H1 (cell line): ENCODE measurements at regions not wholly inside any gene's neighbourhood (a gene's known extent, or its start where the extent isn't known, plus 50 kb on each side); places are given as distances from the start of the nearest gene placed in this dataset.

Source experiments
- CTCF ChIA-PET: fragments of 300-600 bp; sonication (Branson Sonifier 250); formaldehyde crosslinking; loops from one replicate; lab custom pipeline; 2021; ENCODE audit not compliant: partially characterized antibody; lab: Charles Lee
- POLR2A ChIA-PET: fragments of 300-600 bp; sonication (Branson Sonifier 250); formaldehyde crosslinking; loops from one replicate; lab custom pipeline; 2021; ENCODE audit warnings: inconsistent platforms; ENCODE audit not compliant: partially characterized antibody; lab: Charles Lee
- DNase-seq, 2 experiments: peaks; one replicate each; pipeline versions ENCODE4 v3.0.0 to v3.0.0-alpha.2; 2010 to 2022; ENCODE audit warnings: low spot score in 2 of 2, low read depth in 1 of 2, mixed read lengths in 1 of 2
- FAIRE-seq: peaks from 2 replicates; lab custom pipeline; 2011; peaks lifted over from hg19 to GRCh38; lab: Jason Lieb, UNC
- H2AFZ ChIP-seq: 2 replicates; pipeline ENCODE4 v1.8.1; 2012; ENCODE audit warnings: low read length, inconsistent platforms
- H2AK5ac ChIP-seq: 2 replicates; pipeline ENCODE4 v1.6.1; 2013; ENCODE audit warnings: low read depth, low read length
- H2BK120ac ChIP-seq: replicated peaks from 2 replicates; pipeline ENCODE3; 2013; ENCODE audit warnings: low read depth, low read length, inconsistent platforms
- H2BK12ac ChIP-seq: 2 replicates; pipeline ENCODE4 v1.6.1; 2013; ENCODE audit warnings: low read depth, low read length
- H2BK15ac ChIP-seq: 2 replicates; pipeline ENCODE4 v1.6.1; 2013; ENCODE audit warnings: low read length
- H2BK20ac ChIP-seq: 2 replicates; pipeline ENCODE4 v1.6.1; 2013; ENCODE audit warnings: low read length
- H2BK5ac ChIP-seq: 2 replicates; pipeline ENCODE4 v1.6.1; 2013; ENCODE audit warnings: low read depth, low read length
- H3K14ac ChIP-seq: 2 replicates; pipeline ENCODE4 v1.6.1; 2013; ENCODE audit warnings: inconsistent platforms; ENCODE audit not compliant: insufficient read length
- H3K18ac ChIP-seq: 2 replicates; pipeline ENCODE4 v1.6.1; 2013; ENCODE audit warnings: low read length; ENCODE audit errors: extremely low read depth
- H3K23ac ChIP-seq: 2 replicates; pipeline ENCODE4 v1.6.1; 2013; ENCODE audit warnings: inconsistent platforms; ENCODE audit not compliant: insufficient read length
- H3K23me2 ChIP-seq: 2 replicates; pipeline ENCODE4 v1.6.1; 2013; ENCODE audit warnings: low read depth, low read length
- H3K27ac ChIP-seq: 2 replicates; pipeline ENCODE4 v1.6.1; 2011; ENCODE audit warnings: low read depth, low read length, inconsistent platforms
- H3K27me3 ChIP-seq, 4 experiments: replicated peaks in 1 of 4; 1 replicate in 1 of 4; 2 replicates in 3 of 4; pipeline versions ENCODE4 v1.6.1 to v1.8.1; 2011 to 2013; ENCODE audit warnings: low read length in 3 of 4, mild to moderate bottlenecking in 3 of 4, inconsistent platforms in 2 of 4, mixed read lengths in 2 of 4, moderate library complexity in 1 of 4; ENCODE audit not compliant: control insufficient read depth in 3 of 4, insufficient read depth in 3 of 4; ENCODE audit errors: extremely low read depth in 1 of 4
- H3K36me3 ChIP-seq, 4 experiments: 2 replicates each; pipeline versions ENCODE4 v1.6.1 to v1.8.1; 2011 to 2013; ENCODE audit warnings: mild to moderate bottlenecking in 4 of 4, low read length in 3 of 4, moderate library complexity in 2 of 4, control low read depth in 1 of 4, inconsistent platforms in 1 of 4; ENCODE audit not compliant: insufficient read depth in 4 of 4, control insufficient read depth in 2 of 4
- H3K4ac ChIP-seq: replicated peaks from 2 replicates; pipeline ENCODE3; 2013; ENCODE audit warnings: low read length, low read depth, mixed read lengths, inconsistent platforms; ENCODE audit not compliant: insufficient read length
- H3K4me1 ChIP-seq, 4 experiments: replicated peaks in 1 of 4; 1 replicate in 1 of 4; 2 replicates in 3 of 4; pipeline versions ENCODE4 v1.6.1 to v1.8.1; 2011 to 2013; ENCODE audit warnings: low read length in 3 of 4, inconsistent platforms in 2 of 4, mixed read lengths in 1 of 4; ENCODE audit not compliant: insufficient read depth in 4 of 4, control insufficient read depth in 3 of 4
- H3K4me2 ChIP-seq, 2 experiments: 2 replicates each; pipeline versions ENCODE4 v1.6.1 to v1.8.1; 2011 to 2013; ENCODE audit warnings: low read depth in 2 of 2, low read length in 2 of 2, control low read depth in 1 of 2, inconsistent platforms in 1 of 2, mild to moderate bottlenecking in 1 of 2; ENCODE audit not compliant: insufficient read depth in 1 of 2
- H3K4me3 ChIP-seq, 4 experiments: fragments of 200-600, 300-600 bp in 1 of 4; sonication (generic), shearing (Covaris generic), sonication (Bioruptor Twin) in 1 of 4; 2 replicates each; pipeline versions ENCODE4 v1.5.1 to v1.8.1; 2011 to 2016; ENCODE audit warnings: low read length in 4 of 4, low read depth in 3 of 4, control low read depth in 2 of 4, inconsistent platforms in 2 of 4, mild to moderate bottlenecking in 2 of 4, mixed read lengths in 1 of 4, moderate library complexity in 1 of 4; ENCODE audit not compliant: insufficient read depth in 2 of 4; ENCODE audit errors: extremely low read depth in 1 of 4
- H3K56ac ChIP-seq: replicated peaks from 2 replicates; pipeline ENCODE3; 2013; ENCODE audit warnings: low read depth, mild to moderate bottlenecking, mixed read lengths, low read length, inconsistent platforms; ENCODE audit not compliant: insufficient read length
- H3K79me1 ChIP-seq: 2 replicates; pipeline ENCODE4 v1.6.1; 2013; ENCODE audit warnings: low read depth, low read length, control low read depth
- H3K79me2 ChIP-seq, 2 experiments: 2 replicates each; pipeline versions ENCODE4 v1.6.1 to v1.8.1; 2012 to 2013; ENCODE audit warnings: low read length in 2 of 2, mild to moderate bottlenecking in 2 of 2, inconsistent platforms in 1 of 2; ENCODE audit not compliant: insufficient read depth in 2 of 2, control insufficient read depth in 1 of 2
- H3K9ac ChIP-seq, 4 experiments: replicated peaks in 1 of 4; 1 replicate in 1 of 4; 2 replicates in 3 of 4; pipeline versions ENCODE4 v1.6.1 to v1.8.1; 2011 to 2013; ENCODE audit warnings: low read depth in 3 of 4, low read length in 3 of 4, control low read depth in 2 of 4, mild to moderate bottlenecking in 2 of 4, moderate library complexity in 2 of 4, inconsistent platforms in 1 of 4; ENCODE audit errors: extremely low read depth in 1 of 4
- H3K9me3 ChIP-seq, 2 experiments: 2 replicates each; pipeline versions ENCODE4 v1.6.1 to v1.8.1; 2012 to 2013; ENCODE audit warnings: mild to moderate bottlenecking in 2 of 2, moderate library complexity in 2 of 2, control low read depth in 1 of 2, inconsistent platforms in 1 of 2, low read depth in 1 of 2, low read length in 1 of 2, mixed read lengths in 1 of 2; ENCODE audit not compliant: insufficient read depth in 2 of 2
- H4K20me1 ChIP-seq, 2 experiments: replicated peaks in 1 of 2; 2 replicates each; pipeline versions ENCODE3 to v1.8.1; 2011 to 2013; ENCODE audit warnings: inconsistent platforms in 2 of 2, low read length in 2 of 2, mild to moderate bottlenecking in 1 of 2; ENCODE audit not compliant: insufficient read depth in 2 of 2, control insufficient read depth in 1 of 2
- H4K5ac ChIP-seq: 2 replicates; pipeline ENCODE4 v1.6.1; 2013; ENCODE audit warnings: low read length, low read depth, mixed read lengths, inconsistent platforms; ENCODE audit not compliant: insufficient read length
- H4K8ac ChIP-seq: 2 replicates; pipeline ENCODE4 v1.8.0; 2013; ENCODE audit warnings: mild to moderate bottlenecking, moderate library complexity, low read length, inconsistent platforms; ENCODE audit not compliant: insufficient read depth; ENCODE audit errors: extremely low read depth
- H4K91ac ChIP-seq: replicated peaks from 2 replicates; pipeline ENCODE3; 2013; ENCODE audit warnings: low read length, mixed read lengths, inconsistent platforms; ENCODE audit not compliant: insufficient read length
- ASH2L ChIP-seq: fragments of 200-600, 300-600 bp; sonication (generic); IDR thresholded peaks from one replicate; pipeline ENCODE4 v1.7.1; 2017; ENCODE audit warnings: low read length
- BACH1 ChIP-seq: IDR thresholded peaks from 2 replicates; pipeline ENCODE4 v1.6.1; 2012; ENCODE audit warnings: low read length, improper control_type of control experiment
- CBX8 ChIP-seq: fragments of 300-800, 300-1000 bp; sonication (generic); IDR thresholded peaks from 2 replicates; pipeline ENCODE4 v1.7.1; 2016; ENCODE audit warnings: low read depth, low read length, borderline replicate concordance
- EP300 ChIP-seq, 2 experiments: IDR thresholded peaks; 1 replicate in 1 of 2; 2 replicates in 1 of 2; pipeline ENCODE4 v1.6.1; 2011 to 2012; ENCODE audit warnings: low read depth in 2 of 2, low read length in 2 of 2, mild to moderate bottlenecking in 2 of 2, borderline replicate concordance in 1 of 2, inconsistent platforms in 1 of 2, moderate library complexity in 1 of 2
- FOSL1 ChIP-seq: IDR thresholded peaks from 2 replicates; pipeline ENCODE4 v1.6.1; 2011; ENCODE audit warnings: mild to moderate bottlenecking, low read depth, low read length, moderate library complexity; ENCODE audit not compliant: insufficient read depth
- GABPA ChIP-seq: IDR thresholded peaks from 2 replicates; pipeline ENCODE4 v1.6.1; 2011; ENCODE audit warnings: mild to moderate bottlenecking, low read length, moderate library complexity, borderline replicate concordance; ENCODE audit not compliant: insufficient read depth
- JUN ChIP-seq: IDR thresholded peaks from 2 replicates; pipeline ENCODE4 v1.6.1; 2011; ENCODE audit warnings: low read depth, mild to moderate bottlenecking, improper control_type of control experiment, low read length
- KDM4A ChIP-seq: IDR thresholded peaks from one replicate; pipeline ENCODE4 v1.7.1; 2012; ENCODE audit warnings: low read depth, mild to moderate bottlenecking, moderate library complexity, low read length, inconsistent platforms; ENCODE audit not compliant: severe bottlenecking
- POLR2AphosphoS5 ChIP-seq: IDR thresholded peaks from 2 replicates; pipeline ENCODE4 v1.6.1; 2011; ENCODE audit warnings: low read depth, low read length
- SIN3A ChIP-seq, 2 experiments: IDR thresholded peaks in 1 of 2; conservative IDR thresholded peaks in 1 of 2; 2 replicates each; pipeline ENCODE4 v1.6.1; 2011 to 2012; ENCODE audit warnings: low read length in 2 of 2, improper control_type of control experiment in 1 of 2, low read depth in 1 of 2, mild to moderate bottlenecking in 1 of 2
- SIX5 ChIP-seq: IDR thresholded peaks from 2 replicates; pipeline ENCODE4 v1.6.1; 2011; ENCODE audit warnings: mild to moderate bottlenecking, low read depth, low read length
- SP4 ChIP-seq: IDR thresholded peaks from 2 replicates; pipeline ENCODE4 v1.6.1; 2012; ENCODE audit warnings: low read length, inconsistent platforms
- TCF12 ChIP-seq: IDR thresholded peaks from 2 replicates; pipeline ENCODE4 v1.6.1; 2011; ENCODE audit warnings: low read depth, mild to moderate bottlenecking, low read length
- WGBS, 2 experiments: shearing (Covaris generic) in 1 of 2; methylation state at CpG; one replicate each; pipeline versions ENCODE4 v1.1.6 to v1.1.7; 2013 to 2015; ENCODE audit warnings: low lambda C conversion rate in 2 of 2, mixed read lengths in 2 of 2, inconsistent platforms in 1 of 2, low coverage in 1 of 2, missing lambda C conversion rate in 1 of 2; ENCODE audit not compliant: insufficient replicate concordance in 2 of 2, insufficient coverage in 1 of 2, insufficient read length in 1 of 2; ENCODE audit errors: extremely low coverage in 1 of 2, missing lambda C conversion rate in 1 of 2; 5-methylcytosine and 5-hydroxymethylcytosine counted together

- H3K4me3 ChIP-seq = no peak overlapping the region
- H3K4me2 ChIP-seq = no peak overlapping the region
- ChIA-PET CTCF (interaction anchor here (0.7 to 5.2 kb wide), 66 partner anchors 9 to 264 kb away, joined by 3 to 83 read pairs (median 5); partner anchors contain the start of gene LRCOL1), POLR2A (no interaction called here)
- no peaks in the 10 kb centered on the region for H3K79me2 ChIP-seq
- no peak overlapping the region for H2BK120ac ChIP-seq
- H4K91ac ChIP-seq = no peak overlapping the region
- WGBS, 2 experiments = 82% methylated on average over 22 of the region's 25 CpGs; no CpG with 5 or more reads in 1 of the 2 experiments
- DNase-seq = no peak
- H3K18ac ChIP-seq = no peak overlapping the region
- no peak overlapping the region for H2AK5ac ChIP-seq
- peaks cover 0 to 2% (median 0%) of the 10 kb centered on the region in 4 experiments; a peak in 2 of 7 replicates for H3K4me1 ChIP-seq
- H4K8ac ChIP-seq = peak overlapping the region; percentile 57; the same call in 1 of the 2 replicates
- H2AFZ ChIP-seq = no peak overlapping the region
- no peak overlapping the region for H3K27ac ChIP-seq
- H3K36me3 ChIP-seq = no peaks in the 10 kb centered on the region
- H2BK5ac ChIP-seq = no peak overlapping the region
- H3K23ac ChIP-seq = no peak overlapping the region
- no peak overlapping the region for H2BK15ac ChIP-seq
- H3K56ac ChIP-seq = no peak overlapping the region
- H3K9me3 ChIP-seq = no peaks in the 10 kb centered on the region
- no peak for FAIRE-seq
- peaks cover 13 to 47% (median 37%) of the 10 kb centered on the region in 4 experiments; a peak in 6 of 7 replicates for H3K27me3 ChIP-seq
- no peak overlapping the region for H4K5ac ChIP-seq
- peaks cover 0 to 2% of the 10 kb centered on the region in 2 experiments for H4K20me1 ChIP-seq
- H2BK12ac ChIP-seq = no peak overlapping the region
- H2BK20ac ChIP-seq = no peak overlapping the region
- H3K9ac ChIP-seq = no peak overlapping the region
- no peak overlapping the region for H3K14ac ChIP-seq
- H3K23me2 ChIP-seq = no peaks in the 10 kb centered on the region; the same call in 1 of the 2 replicates
- no peak overlapping the region for H3K4ac ChIP-seq
- H3K79me1 ChIP-seq = no peaks in the 10 kb centered on the region
- TF ChIP-seq EP300 (IDR thresholded peaks at IDR 0.05; ENCODE audit: borderline replicate concordance in 1 of 2, low read depth in 2 of 2, low read length in 2 of 2) (no peak), JUN (no peak), CBX8 (no peak), SP4 (no peak), SIN3A (conservative IDR thresholded peaks at IDR 0.05 in 1 of 2, IDR thresholded peaks at IDR 0.05 in 1 of 2; ENCODE audit: low read depth in 1 of 2, low read length in 2 of 2) (no peak), GABPA (no peak), TCF12 (no peak), ASH2L (no peak), POLR2AphosphoS5 (no peak), KDM4A (no peak), FOSL1 (no peak), BACH1 (no peak), SIX5 (no peak)
These were observed 74.4 kb upstream of the FBRSL1 start for GRCh38 chr12:132415327-132416120.
